ENCODE measurements at regions not wholly inside any gene's neighbourhood (a gene's known extent, or its start where the extent isn't known, plus 50 kb on each side); places are given as distances from the start of the nearest gene placed in this dataset.

- Histone ChIP-seq H3K9ac (no peak overlapping the region), H4K20me1 (ENCODE audit: low read depth) (no peaks in the 10 kb centered on the region), H3K4me3 (no peak overlapping the region), H3K27ac (no peak overlapping the region), H3K4me2 (no peak overlapping the region), H3K9me3 (ENCODE audit: low read depth) (no peaks in the 10 kb centered on the region), H2AFZ (replicated peaks) (no peak overlapping the region), H3K36me3 (no peaks in the 10 kb centered on the region), H3K4me1 (peaks cover 6% of the 10 kb centered on the region), H3K27me3 (no peaks in the 10 kb centered on the region), H3F3A (ENCODE audit: low read depth) (no peaks in the 10 kb centered on the region), H3K79me2 (ENCODE audit: low read depth) (no peaks in the 10 kb centered on the region)
- no peak for DNase-seq (ENCODE audit: low spot score)
- no peak overlapping the region for H3K4me3 Mint-ChIP-seq
- H3K9me3 Mint-ChIP-seq, result peaks cover 7% of the 10 kb centered on the region
- H3K4me1 Mint-ChIP-seq, result peaks cover 16% of the 10 kb centered on the region
- H3K27ac Mint-ChIP-seq, result no peak overlapping the region
- TF ChIP-seq EZH2phosphoT487 (IDR thresholded peaks at IDR 0.05) (no peak), EZH2 (IDR thresholded peaks at IDR 0.05) (no peak), CTCF (IDR thresholded peaks at IDR 0.05) (no peak)
- no peaks in the 10 kb centered on the region for H3K36me3 Mint-ChIP-seq
- H3K27me3 Mint-ChIP-seq (ENCODE audit: insufficient read depth, low read depth), result peaks cover 4% of the 10 kb centered on the region
Measured at GRCh38 chr9:71331603-71332002, 210.2 kb upstream of the TRPM3 start.

- no peak for DNase-seq (ENCODE audit: low spot score)
- Mint-ChIP-seq H3K9me3 (no peaks in the 10 kb centered on the region), H3K4me3 (no peak overlapping the region), H3K4me1 (peaks cover 16% of the 10 kb centered on the region), H3K36me3 (no peaks in the 10 kb centered on the region), H3K27ac (no peak overlapping the region), H3K27me3 (ENCODE audit: insufficient read depth, low read depth) (no peaks in the 10 kb centered on the region)
- H3K4me2 ChIP-seq, result no peak overlapping the region
- no peaks in the 10 kb centered on the region for H3K79me2 ChIP-seq (ENCODE audit: low read depth)
- no peaks in the 10 kb centered on the region for H3F3A ChIP-seq (ENCODE audit: low read depth)
- H3K27ac ChIP-seq, result no peak overlapping the region
- H3K36me3 ChIP-seq, result no peaks in the 10 kb centered on the region
- H4K20me1 ChIP-seq (ENCODE audit: low read depth), result no peaks in the 10 kb centered on the region
- no peak overlapping the region for H3K9ac ChIP-seq
- H2AFZ ChIP-seq (replicated peaks), result no peak overlapping the region
- H3K9me3 ChIP-seq (ENCODE audit: low read depth), result no peaks in the 10 kb centered on the region
- H3K4me1 ChIP-seq, result peaks cover 6% of the 10 kb centered on the region
- no peaks in the 10 kb centered on the region for H3K27me3 ChIP-seq
- no peak overlapping the region for H3K4me3 ChIP-seq
- no peak for TF ChIP-seq EZH2 (IDR thresholded peaks at IDR 0.05)
- no peak for TF ChIP-seq EZH2phosphoT487 (IDR thresholded peaks at IDR 0.05)
- no peak for TF ChIP-seq CTCF (IDR thresholded peaks at IDR 0.05)
Measured at GRCh38 chr9:71329873-71330272, 208.5 kb upstream of the TRPM3 start.

- H3K4me3 Mint-ChIP-seq, result no peak overlapping the region
- Histone ChIP-seq H3K4me1 (no peaks in the 10 kb centered on the region), H3K36me3 (no peaks in the 10 kb centered on the region), H4K20me1 (ENCODE audit: low read depth) (no peaks in the 10 kb centered on the region), H2AFZ (replicated peaks) (no peak overlapping the region), H3K4me3 (no peak overlapping the region), H3K9me3 (ENCODE audit: low read depth) (no peaks in the 10 kb centered on the region), H3K79me2 (ENCODE audit: low read depth) (no peaks in the 10 kb centered on the region), H3F3A (ENCODE audit: low read depth) (no peaks in the 10 kb centered on the region), H3K4me2 (no peak overlapping the region), H3K27me3 (no peaks in the 10 kb centered on the region), H3K9ac (no peak overlapping the region), H3K27ac (no peak overlapping the region)
- no peaks in the 10 kb centered on the region for H3K4me1 Mint-ChIP-seq
- no peak for DNase-seq (ENCODE audit: low spot score)
- no peaks in the 10 kb centered on the region for H3K9me3 Mint-ChIP-seq
- H3K27ac Mint-ChIP-seq, result no peak overlapping the region
- no peaks in the 10 kb centered on the region for H3K36me3 Mint-ChIP-seq
- TF ChIP-seq EZH2phosphoT487 (IDR thresholded peaks at IDR 0.05), result no peak
- no peak for TF ChIP-seq CTCF (IDR thresholded peaks at IDR 0.05)
- no peak for TF ChIP-seq EZH2 (IDR thresholded peaks at IDR 0.05)
- no peaks in the 10 kb centered on the region for H3K27me3 Mint-ChIP-seq (ENCODE audit: insufficient read depth, low read depth)
Measured at GRCh38 chr9:71326360-71326759, 204.9 kb upstream of the TRPM3 start.

- H3K36me3 ChIP-seq, result no peaks in the 10 kb centered on the region
- no peaks in the 10 kb centered on the region for H3K27me3 ChIP-seq
- no peaks in the 10 kb centered on the region for H3F3A ChIP-seq (ENCODE audit: low read depth)
- TF ChIP-seq EZH2 (IDR thresholded peaks at IDR 0.05) (no peak), CTCF (IDR thresholded peaks at IDR 0.05) (no peak), EZH2phosphoT487 (IDR thresholded peaks at IDR 0.05) (no peak)
- no peak overlapping the region for H3K4me3 ChIP-seq
- H3K36me3 Mint-ChIP-seq, result no peaks in the 10 kb centered on the region
- H3K4me3 Mint-ChIP-seq, result no peak overlapping the region
- H4K20me1 ChIP-seq (ENCODE audit: low read depth), result no peaks in the 10 kb centered on the region
- no peaks in the 10 kb centered on the region for H3K9me3 ChIP-seq (ENCODE audit: low read depth)
- no peaks in the 10 kb centered on the region for H3K4me1 Mint-ChIP-seq
- no peaks in the 10 kb centered on the region for H3K4me1 ChIP-seq
- no peak overlapping the region for H3K27ac Mint-ChIP-seq
- H3K9ac ChIP-seq, result no peak overlapping the region
- no peak overlapping the region for H3K4me2 ChIP-seq
- H3K9me3 Mint-ChIP-seq, result peaks cover 2% of the 10 kb centered on the region
- H3K27ac ChIP-seq, result no peak overlapping the region
- DNase-seq (ENCODE audit: low spot score), result no peak
- peaks cover 2% of the 10 kb centered on the region for H3K27me3 Mint-ChIP-seq (ENCODE audit: insufficient read depth, low read depth)
- H2AFZ ChIP-seq (replicated peaks), result no peak overlapping the region
- no peaks in the 10 kb centered on the region for H3K79me2 ChIP-seq (ENCODE audit: low read depth)
Measured at GRCh38 chr9:71323357-71323756, 201.9 kb upstream of the TRPM3 start.
